GM18867 (cell line): ENCODE measurements at regions not wholly inside any gene's neighbourhood (a gene's known extent, or its start where the extent isn't known, plus 50 kb on each side); places are given as distances from the start of the nearest gene placed in this dataset.

Experiments
- ATAC-seq: cut with Tn5 transposase; IDR thresholded peaks from one replicate; pipeline ENCODE4 v1.9.1; 2021; ENCODE audit warnings: mild to moderate bottlenecking, moderate library complexity; ENCODE audit not compliant: unreplicated experiment

GRCh38 chr4:137597752-137598430, 65.6 kb upstream of the PCDH18 start:
- no peak for ATAC-seq

- ATAC-seq: no peak
These were observed 55.5 kb upstream of the PCDH18 start for GRCh38 chr4:137587796-137588195.

GRCh38 chr4:137583671-137584070, 51.4 kb upstream of the PCDH18 start:
- ATAC-seq: no peak
